GM18498 (cell line): ENCODE measurements at regions not wholly inside any gene's neighbourhood (a gene's known extent, or its start where the extent isn't known, plus 50 kb on each side); places are given as distances from the start of the nearest gene placed in this dataset.

Experiments
- ATAC-seq: cut with Tn5 transposase; IDR thresholded peaks from one replicate; pipeline ENCODE4 v1.9.1; 2021; ENCODE audit warnings: mild to moderate bottlenecking, moderate library complexity; ENCODE audit not compliant: unreplicated experiment

DNA sequence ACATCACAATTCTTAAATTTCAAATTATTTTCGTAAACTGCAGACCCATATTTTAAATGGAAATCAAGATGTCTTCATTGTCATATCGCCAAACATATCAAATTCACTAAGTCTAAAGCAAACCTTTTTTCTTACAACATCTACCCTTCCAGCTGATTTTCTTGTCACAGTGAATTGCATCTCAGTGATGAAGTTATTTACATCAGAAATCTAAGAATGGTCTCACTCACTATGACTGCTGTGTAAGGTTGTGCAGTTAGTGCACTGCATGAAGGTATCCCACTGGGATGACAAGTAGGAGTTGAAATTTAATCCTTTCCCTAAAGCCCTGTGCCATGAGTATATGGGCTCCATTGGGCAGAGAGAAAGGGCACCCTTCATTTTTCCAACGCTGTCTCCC is 399.4 kb upstream of the ITGA1 start:
- no peak for ATAC-seq

DNA sequence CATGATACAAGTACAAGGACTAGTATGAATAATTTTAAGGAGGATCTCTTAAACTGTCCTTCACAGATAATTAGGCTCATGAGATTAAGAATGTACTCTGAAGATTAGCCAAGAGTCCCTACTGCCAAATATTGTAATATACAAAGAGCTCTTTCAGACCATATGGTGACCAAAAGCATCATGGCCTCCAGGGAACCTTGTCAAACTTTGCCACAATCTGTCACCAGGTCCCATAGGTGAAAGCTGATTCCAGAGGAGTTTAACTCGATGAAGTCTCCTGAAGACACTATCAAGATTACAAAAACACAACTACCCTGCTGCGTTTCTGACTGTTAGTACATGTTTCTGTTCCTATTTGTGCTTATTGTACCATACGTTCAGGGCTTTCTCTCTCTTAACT is 395.4 kb upstream of the ITGA1 start:
- ATAC-seq, result no peak

DNA sequence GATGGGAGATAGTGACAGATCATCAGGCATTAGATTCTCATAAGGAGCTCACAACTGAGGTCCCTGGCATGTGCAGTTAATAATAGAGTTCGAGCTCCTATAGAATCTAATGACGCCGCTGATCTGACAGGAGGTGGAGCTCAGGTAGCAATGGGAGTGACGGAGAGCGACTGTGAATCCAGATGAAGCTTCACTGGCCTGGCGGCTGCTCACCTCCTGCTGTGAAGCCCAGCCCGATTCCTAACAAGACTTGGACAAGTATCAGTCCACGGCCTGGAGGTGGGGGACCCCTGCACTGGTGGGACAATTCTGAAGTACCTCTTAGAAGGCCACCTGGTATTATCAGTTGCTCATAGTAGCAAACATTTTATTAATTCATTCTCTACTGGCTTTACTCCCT is 377.9 kb upstream of the ITGA1 start:
- no peak for ATAC-seq

DNA sequence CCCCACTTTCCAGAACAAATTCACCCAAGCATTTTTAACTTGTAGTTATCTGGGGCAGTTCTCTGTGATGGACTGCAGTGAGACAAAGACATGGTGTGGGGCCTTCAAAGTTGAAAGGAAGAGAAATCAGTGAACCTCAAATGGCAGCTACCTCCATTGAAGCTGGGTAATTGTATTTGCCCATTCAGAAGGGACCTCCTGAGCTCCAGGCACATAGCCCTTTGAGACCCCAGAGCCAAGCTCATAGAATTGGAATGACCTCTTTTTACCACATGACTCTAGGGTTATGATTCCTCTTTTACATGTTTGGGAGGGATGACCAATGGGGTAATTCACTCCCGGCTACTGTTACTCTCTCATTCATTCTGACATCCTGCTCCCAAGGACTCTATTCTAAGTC is 368.4 kb upstream of the ITGA1 start:
- no peak for ATAC-seq

DNA sequence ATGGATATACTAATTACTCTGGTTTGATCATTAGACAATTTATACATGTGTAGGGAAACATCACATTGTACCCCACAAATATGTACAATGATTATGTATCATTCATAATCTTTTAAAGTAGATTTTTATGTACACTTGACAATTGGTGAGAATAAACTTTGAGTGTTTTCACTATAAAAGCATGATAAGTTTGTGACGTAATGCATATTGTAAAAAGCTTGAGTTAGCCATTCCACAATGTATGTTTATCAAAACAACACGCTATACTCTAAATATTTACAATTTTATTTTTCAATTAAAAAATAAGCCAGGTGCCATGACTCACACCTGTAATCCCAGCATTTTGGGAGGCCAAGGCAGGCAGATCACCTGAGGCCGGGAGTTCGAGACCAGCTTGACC is 360.1 kb upstream of the ITGA1 start:
- ATAC-seq, result no peak

DNA sequence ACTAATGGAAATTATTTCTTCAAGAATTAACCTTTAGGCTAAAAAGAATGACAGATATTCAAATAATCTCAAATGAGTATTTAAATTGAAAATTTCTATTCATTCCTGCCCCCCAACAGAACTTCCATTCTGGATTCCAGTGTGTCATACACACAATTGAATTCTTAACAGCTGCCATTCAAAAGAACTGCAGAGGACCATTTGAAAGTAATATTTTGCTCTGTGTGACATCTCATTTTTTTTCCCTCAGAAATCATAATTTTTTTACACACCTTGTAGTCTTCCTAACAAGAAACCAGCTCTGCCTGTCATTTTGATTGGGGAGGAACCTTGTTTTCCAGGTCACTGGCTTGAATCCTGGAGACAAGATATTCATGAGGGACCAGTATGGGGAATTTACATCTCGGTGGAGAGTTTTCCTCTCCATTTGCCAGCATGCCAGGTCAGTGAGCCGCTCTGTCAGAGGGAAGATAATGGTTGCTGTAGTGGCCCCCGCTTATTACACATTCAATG is 358.7 kb upstream of the ITGA1 start:
- ATAC-seq, result no peak

DNA sequence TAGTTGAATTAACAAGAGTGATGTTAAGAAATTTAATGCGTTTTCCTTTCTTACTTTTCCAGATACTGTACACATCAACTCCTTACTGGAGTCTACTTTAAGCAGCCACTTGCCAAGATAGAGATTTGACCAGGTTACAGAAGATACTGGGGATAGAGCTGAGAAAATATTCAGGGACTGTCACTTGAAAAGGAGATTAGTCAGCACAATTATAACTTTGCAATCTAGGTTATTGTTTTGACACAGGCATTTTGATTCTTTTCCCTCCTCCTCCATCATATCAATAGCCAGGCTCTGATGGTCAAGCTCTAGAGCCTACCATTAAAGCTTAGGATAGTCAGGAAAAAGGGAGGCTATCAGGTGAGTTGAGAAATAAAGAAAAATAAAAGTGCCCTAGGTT is 345.9 kb upstream of the ITGA1 start:
- ATAC-seq, result no peak

DNA sequence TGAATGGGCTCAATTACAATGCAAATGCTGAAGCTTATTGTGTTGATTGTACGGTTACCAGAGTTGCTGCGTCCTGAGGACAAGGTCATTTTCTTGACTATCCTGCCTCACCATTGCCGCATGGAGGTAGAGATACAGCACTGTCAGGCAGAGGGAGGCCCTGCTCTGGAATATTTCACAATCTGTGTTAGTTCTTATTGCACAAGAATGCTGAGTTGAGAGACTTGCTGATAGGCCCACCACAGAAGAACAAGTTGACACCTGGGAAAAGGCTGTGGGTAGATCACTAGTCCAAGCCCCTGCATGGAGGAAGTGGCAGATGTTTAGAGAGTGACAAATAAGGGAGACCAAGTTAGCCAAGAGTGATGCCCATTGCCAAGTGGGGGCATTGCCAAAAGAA is 344.5 kb upstream of the ITGA1 start:
- no peak for ATAC-seq

DNA sequence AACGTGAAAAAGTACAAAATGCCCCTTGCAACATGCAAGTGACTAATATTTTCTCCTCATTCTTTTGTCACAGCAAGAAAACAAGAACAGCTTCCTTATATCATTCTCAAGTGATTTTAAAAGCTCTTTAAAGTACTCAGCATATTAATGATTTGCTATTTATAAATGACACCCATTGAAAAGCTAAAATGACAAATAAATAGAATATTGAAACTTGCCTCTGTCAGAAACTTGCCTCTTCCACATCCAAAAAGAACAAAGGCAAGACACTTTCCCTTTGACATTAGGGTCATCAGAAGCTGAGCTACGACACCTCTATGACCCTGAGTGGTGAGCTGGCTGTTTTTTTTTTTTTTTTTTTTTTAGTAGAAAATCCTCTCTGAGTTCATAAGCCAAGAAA is 339.6 kb upstream of the ITGA1 start:
- ATAC-seq, result no peak

DNA sequence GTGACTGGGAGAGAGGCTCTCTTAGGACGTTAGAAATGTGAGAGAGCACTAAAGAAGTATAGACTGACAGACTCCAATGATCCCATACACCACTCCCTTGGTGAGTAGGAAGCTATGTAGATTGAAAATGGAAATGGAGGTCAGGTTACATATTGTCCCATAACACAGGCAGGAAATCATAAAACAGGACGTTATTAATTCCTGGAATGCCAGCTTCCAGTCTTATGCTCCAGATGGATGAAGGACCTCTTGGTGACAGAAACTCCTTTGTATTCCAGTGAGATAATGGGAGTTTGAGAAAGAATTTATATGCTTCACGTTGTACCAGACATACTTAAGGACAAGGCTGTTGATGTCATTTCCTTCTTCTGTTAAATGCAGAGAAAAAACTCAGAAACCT is 338.2 kb upstream of the ITGA1 start:
- no peak for ATAC-seq

DNA sequence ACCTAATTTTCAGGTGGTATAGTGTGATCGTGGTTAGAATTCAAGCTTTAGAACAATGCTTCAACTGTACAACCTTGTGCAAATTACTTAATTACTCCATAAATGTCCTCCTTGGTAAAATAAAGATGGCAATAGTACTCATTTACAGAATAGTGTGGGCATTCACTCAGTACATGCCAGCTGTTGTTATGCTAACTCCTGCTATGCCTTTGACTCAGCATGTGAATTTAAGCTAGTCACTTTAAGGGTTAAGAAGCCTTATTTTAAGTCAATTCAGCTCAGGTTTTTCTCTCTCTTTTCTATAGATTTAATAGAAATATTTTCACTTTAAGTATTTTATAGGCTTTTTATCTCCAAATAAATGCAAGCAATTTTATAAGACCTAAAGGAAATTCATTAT is 335.6 kb upstream of the ITGA1 start:
- no peak for ATAC-seq

DNA sequence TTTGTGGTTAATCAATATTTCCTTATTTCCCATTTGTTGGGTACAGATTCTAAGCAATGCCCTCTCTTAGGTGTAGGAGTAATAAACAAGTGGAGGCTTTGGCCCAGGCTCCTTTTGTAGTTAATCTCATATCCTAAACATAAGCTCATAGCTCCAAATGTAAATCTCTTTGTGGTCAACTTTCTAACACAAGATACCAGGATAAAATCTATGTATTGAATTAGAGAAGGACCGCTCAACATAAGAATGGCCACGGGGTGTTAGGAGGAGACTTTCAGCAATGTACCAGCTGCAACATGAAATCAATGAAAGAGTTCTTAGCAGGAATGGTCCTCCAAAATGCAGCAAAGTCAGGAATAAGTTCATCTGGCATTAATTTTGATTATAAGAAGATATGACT is 334.5 kb upstream of the ITGA1 start:
- ATAC-seq, result no peak

DNA sequence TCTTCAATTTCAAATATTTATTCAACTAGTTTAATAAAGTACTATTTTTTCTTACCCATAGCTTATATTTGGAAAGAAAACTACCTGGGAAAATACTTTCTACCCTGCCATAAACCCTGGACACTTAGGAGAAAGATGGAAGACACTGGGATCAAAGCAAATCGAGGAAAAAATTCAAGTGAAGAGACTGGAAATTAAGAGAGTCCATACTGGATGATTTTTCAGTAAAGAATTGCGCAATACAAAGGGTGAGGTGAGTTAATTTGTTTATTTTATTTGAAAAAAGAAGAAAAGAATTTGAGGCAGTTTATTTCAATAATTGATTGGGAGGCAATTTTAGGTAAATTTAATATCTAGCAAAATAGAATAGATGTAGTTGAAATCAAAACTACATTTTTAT is 331.8 kb upstream of the ITGA1 start:
- ATAC-seq, result no peak

DNA sequence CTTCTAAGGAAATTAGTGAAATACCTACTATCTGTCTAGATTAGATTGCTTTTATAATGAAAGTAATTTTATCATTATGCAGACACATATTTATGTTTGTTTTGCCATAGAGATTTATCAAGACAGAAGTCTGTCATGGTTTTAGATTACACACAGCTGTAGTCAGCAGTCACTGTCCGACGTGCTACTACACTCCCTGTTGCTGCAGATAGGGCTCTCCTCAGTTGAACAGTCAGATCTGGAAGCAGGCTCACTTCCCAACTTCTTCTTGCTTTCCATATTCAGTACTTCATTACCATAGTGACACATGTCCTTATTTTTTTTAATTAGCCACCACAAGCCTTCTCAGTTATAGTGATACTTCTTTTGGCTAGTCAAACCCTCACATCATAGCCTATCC is 329.9 kb upstream of the ITGA1 start:
- no peak for ATAC-seq

DNA sequence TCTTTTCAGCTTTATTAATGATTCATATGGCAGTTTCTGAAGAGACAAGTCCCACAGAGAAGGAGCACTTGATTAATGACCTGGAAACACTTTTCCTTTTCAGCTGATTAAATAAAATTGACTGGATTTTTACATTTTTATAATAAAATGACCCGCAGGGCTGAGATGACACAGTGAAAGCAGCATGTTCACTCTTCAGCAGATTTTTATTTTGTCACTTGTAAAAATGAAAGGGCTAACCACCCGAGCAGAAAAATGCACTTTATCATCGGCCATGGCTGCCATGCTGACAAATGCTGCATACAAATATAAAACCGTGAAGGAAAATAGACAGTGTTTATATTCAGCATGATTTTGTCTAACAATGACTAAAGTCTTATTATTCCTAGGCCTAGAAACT is 321.6 kb upstream of the ITGA1 start:
- ATAC-seq, result no peak

DNA sequence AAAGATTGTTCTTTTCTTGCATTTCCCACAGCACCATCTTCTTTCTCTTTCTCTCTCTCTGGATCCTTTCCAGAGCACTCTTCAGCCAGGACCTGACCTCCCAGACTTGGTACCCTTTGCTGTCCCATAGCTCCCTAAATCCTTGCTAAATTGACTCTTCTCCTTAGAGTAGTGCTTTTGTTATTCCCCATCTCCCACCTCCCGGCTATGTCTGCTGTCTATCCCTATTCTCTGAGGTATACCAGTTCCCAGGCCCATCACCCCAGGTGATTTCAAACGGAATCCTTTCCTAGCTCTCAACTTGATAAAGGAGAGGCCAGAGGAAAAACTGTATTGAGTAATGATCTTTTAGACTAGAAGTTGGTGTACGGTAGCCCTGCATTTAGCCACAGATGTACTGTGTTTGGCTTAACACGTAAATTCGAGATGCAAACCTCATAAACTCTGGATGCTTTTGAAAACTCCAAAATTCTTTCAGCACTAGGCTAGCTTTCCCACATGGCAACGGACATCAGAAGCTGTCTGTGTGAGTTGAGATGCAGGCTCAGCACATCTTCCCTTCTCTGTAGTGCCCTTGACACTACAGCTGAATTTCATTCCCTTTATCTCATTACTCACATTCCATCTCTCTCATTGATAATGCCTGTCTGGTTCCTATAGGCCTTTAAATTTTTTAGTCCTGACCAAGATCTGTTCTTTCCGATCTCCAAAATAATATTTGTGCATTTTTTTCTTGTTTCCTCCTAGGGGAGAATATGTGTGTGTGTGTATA is 320.8 kb upstream of the ITGA1 start:
- no peak for ATAC-seq

DNA sequence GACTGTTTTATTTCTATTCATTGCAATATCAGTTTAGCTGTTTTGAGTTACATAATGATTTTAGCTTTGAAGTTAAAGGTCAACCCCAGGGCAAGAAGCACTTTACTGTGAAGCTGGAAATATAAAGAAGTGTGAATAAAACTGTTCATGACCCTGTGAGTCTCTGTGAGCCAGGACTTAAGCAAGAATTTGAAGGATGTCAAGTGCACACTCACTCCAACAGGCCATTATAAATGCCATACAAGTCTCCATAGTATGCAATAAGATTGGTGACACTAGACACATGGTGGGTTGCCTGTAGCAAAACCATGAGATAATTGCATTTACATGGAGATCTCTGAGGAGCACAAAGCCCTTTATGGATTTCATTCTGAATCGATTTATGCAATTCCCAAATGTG is 318.7 kb upstream of the ITGA1 start:
- ATAC-seq, result no peak

DNA sequence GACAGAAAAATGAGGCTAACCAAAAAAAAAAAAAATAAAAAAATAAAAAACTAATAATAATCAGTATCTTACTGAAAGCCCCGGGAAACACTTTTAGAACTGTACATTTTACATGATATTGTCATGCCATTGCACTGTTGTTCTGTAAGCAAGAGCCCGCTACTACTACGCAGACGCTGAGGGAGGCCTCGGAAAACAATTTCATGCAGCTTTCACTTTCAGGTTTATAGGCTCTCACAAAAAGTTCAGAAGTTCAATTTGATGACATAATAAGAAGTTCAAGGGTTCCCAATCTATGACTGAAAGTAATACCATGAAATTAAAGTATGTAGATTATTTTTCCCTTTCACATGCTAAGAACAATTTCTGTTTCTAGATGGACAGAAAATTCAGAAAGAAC is 318.3 kb upstream of the ITGA1 start:
- ATAC-seq, result peak; percentile 92

DNA sequence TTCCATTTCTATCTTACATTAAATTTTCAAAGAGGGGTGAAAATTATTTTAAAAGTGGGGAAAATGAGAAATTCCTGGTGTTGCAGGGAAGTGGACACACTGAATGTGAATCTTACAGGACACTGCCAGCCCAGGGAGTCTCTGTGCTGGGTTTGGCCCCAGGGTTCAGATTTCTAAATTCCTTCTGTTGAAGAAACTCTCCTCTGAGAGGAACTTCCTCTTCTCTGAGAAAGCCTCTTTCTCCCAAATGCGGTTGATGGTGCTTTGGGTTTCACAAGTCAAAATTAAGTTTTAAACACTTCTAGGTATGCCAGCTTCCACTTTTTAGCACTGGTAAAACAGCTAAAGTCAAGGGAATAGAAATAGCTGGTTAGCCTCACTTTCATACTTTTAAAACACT is 317.9 kb upstream of the ITGA1 start:
- no peak for ATAC-seq

DNA sequence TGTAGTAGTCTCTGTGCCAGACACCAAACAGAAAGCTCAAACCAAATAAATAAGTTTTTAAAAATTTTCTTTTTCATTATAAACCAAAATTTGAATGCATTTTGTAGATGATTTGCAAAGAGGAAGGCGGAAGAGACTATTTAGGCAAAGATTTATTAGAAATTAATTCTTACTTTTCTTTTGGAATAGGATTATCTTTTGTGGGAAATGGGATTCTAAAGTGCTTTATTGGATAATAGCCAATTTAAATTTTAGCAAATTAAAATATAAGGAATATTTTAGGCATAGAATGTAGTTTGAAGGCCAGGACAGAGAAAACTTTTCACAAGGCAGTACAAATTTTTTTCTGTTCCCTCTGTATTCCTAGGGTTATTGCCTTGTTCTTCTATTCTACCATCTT is 311.4 kb upstream of the ITGA1 start:
- ATAC-seq, result no peak

DNA sequence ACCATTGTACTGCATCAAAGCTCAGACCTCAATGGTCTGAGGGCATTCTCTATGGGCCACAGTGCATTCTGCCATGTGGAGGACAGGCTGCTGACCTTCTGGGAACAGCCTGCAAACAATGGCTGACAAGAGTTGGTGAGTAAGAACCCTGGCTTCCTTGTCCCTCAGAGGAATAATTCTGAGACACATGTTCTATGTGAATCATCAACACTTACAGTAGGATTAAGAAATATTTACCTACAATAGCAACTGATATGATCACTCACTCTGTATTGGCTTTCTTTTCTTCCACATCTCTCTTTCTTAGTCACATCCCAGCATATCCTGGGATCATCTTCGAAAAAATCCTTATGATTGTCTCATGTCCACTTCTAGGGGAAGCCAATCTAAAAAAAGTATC is 306.5 kb upstream of the ITGA1 start:
- ATAC-seq, result no peak

DNA sequence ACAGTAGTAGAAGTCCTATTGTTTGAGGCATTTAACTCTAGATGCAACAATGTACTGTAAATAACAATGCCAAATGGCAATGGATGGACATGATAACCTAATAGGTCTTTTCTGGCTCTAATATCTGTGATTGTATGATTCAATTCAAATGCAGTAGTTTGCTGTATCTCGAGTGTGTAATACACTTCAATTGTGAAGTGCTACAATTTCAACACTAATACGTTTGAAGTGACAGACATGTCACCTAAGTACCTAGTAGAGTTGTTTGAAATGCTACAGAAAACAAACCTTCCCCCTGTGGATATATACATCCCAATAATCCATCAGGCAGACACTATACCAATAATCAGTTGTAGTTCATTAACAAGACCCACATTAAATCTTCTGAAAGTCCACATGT is 305.9 kb upstream of the ITGA1 start:
- no peak for ATAC-seq

DNA sequence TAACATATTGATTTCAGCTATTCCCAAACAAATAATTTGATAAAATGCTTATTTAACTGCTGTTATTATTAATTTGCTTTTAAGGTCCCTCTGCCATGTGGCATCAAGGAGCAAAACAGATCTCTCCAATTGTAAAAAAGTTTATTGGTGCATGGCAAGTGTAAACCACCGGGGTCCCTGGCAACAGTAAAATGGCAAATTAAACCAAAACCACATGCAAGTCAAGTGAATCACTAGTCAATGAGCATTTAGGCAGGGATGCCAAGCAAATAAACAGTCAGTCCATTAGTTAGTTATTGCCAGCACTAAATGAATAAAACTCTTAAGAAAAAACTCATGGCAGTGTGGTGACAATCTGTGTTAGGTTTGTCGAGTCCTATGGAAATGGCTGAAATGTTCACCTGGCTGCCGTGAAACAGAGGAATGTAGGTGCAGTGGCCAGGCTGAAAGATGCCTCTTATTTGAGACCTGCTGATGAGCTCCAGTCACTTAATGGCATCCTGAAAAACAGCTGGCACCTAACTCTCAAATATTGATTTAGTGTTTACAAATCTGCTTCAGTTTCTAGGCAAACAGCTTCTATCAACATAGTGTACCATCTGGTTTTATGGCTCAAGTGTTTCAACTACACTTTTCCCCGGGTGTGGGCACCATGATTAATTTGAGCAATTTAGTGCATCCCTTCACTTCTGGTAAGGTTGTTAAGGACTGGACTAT is 296.5 kb upstream of the ITGA1 start:
- ATAC-seq, result no peak
